ENCODE measurements at regions not wholly inside any gene's neighbourhood (a gene's known extent, or its start where the extent isn't known, plus 50 kb on each side); places are given as distances from the start of the nearest gene placed in this dataset.
A peak's percentile ranks its signal among the peaks of the same experiment; 100 is the strongest.
"Not testable (repeated sequence)": the region's sequence is repeated elsewhere in the genome, so short reads cannot be mapped to it uniquely, and the experiment has no call there.

DNA sequence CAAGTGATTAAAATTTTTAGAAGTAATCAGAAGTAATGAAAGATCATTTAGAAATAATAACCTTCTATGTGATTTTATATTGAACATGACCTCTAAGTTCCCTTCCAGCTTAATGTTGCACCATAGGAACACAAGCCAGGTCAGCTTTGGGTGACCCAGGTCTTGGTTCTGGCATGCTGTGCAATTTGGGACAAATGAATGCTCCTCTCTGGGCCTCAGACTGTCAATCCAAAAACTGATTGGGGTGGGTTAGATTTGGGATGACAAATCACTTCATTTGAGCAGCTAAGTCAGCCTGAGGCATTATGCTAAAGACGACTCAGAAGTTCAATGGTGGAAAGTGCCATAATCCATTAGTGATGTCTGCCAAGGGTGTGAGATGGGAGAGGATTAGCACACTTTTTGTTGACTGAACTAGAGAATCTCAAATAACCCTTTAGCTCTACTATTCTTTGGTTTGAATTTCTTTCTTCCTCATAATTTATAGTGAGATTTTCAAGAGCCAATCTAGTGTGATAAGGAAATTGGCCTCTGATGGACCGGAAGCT lies 60.7 kb upstream of the BOD1 start:
- in situ Hi-C loops (cut with MboI; ENCODE audit: low pct_unique_long_range_greater_than_20kb, low sequenced_read_pairs, unreplicated experiment): no loop called here
- TF ChIP-seq, protein P1, sequence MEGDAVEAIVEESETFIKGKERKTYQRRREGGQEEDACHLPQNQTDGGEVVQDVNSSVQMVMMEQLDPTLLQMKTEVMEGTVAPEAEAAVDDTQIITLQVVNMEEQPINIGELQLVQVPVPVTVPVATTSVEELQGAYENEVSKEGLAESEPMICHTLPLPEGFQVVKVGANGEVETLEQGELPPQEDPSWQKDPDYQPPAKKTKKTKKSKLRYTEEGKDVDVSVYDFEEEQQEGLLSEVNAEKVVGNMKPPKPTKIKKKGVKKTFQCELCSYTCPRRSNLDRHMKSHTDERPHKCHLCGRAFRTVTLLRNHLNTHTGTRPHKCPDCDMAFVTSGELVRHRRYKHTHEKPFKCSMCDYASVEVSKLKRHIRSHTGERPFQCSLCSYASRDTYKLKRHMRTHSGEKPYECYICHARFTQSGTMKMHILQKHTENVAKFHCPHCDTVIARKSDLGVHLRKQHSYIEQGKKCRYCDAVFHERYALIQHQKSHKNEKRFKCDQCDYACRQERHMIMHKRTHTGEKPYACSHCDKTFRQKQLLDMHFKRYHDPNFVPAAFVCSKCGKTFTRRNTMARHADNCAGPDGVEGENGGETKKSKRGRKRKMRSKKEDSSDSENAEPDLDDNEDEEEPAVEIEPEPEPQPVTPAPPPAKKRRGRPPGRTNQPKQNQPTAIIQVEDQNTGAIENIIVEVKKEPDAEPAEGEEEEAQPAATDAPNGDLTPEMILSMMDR (IDR thresholded peaks at IDR 0.05; ENCODE audit: extremely low read depth, insufficient read depth, missing control alignments): no peak

DNA sequence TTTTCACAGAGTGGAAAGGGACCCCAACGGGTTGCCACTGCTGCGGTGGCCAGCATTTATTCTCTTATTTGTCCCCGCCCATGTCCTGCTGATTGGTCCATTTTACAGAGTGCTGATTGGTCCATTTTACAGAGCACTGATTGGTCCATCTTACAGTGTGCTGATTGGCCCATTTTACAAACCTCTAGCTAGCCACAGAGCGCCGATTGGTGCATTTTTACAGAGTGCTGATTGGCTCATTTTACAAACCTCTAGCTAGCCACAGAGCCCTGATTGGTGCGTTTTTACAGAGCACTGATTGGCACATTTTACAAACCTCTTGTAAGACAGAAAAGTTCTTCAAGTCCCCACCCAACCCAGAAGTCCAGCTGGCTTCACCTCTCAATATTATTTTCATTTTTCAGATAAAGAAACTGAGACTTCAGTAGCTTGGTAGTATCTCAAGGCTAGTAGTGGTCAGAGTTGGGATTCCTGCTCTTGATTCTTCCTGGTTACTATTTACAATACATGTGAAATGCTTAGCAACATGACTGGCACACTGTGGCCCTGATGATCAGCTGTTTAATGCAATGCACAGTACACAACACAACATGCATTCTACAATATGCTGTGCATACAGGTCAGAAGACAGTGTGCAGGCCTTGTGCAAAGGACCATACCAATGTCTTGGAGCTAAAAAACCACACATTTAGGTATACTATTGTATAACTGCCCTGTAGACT lies 63.6 kb upstream of the BOD1 start:
- DNase-seq (ENCODE audit: low spot score): no peak
- in situ Hi-C loops (cut with MboI; ENCODE audit: low pct_unique_long_range_greater_than_20kb, low sequenced_read_pairs, unreplicated experiment): no loop called here
- TF ChIP-seq, protein P1 (IDR thresholded peaks at IDR 0.05; ENCODE audit: extremely low read depth, insufficient read depth, missing control alignments): no peak

More for the DNA sequence above, 60.7 kb upstream of the BOD1 start:
- DNase-seq (ENCODE audit: low spot score): no peak

DNA sequence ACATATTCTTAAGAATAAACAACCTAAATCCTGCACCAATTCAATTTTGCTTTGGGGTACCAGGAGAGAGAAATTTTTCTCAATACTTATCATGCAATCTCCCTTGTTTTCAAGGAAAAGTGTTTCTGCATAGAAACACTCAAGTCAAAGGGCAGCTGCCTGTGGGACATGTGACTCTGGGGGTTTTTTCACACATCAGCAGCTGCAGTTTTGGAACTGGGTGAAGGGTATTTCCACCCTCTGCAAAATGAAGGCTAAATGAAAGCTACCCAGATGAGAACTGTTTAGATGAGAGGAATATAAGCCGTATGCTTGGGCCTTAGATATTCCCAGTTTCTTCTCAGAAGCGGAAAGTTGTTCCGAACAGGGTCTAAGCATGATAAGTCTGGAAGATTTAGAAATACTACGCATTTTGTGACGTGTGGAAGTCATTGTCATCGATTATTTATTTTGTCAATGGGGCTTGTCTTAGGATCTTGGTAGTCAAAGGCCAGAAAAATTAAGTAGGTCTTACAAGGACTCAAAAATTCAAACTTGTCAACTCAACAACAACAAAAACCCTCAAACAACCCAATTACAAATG lies 64.3 kb upstream of the BOD1 start:
- peak; percentile 65 for DNase-seq (ENCODE audit: low spot score)
- in situ Hi-C loops (cut with MboI; ENCODE audit: low pct_unique_long_range_greater_than_20kb, low sequenced_read_pairs, unreplicated experiment): no loop called here
- TF ChIP-seq, protein P1 (IDR thresholded peaks at IDR 0.05; ENCODE audit: extremely low read depth, insufficient read depth, missing control alignments): no peak

DNA sequence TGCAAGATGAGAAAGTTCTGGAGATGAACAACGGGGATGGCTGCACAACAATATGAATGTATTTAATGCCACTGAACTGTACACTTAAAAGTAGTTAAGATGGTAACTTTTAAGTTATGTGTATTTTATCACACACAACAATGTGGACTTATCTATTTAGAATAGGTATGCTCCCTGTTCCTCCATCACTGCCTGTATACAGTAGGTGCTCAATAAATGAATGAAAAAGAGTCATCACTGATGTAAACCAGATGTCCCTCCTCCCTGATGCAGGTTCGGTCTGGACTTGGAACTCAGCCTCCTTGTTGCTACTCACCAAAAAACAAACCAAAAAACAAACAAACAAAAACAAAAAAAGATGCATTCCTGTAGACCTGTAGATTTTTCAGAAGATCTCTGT lies 65.9 kb upstream of the BOD1 start:
- no peak for DNase-seq (ENCODE audit: low spot score)
- TF ChIP-seq, protein P1 (IDR thresholded peaks at IDR 0.05; ENCODE audit: extremely low read depth, insufficient read depth, missing control alignments): no peak
- in situ Hi-C loops (cut with MboI; ENCODE audit: low pct_unique_long_range_greater_than_20kb, low sequenced_read_pairs, unreplicated experiment): no loop called here

DNA sequence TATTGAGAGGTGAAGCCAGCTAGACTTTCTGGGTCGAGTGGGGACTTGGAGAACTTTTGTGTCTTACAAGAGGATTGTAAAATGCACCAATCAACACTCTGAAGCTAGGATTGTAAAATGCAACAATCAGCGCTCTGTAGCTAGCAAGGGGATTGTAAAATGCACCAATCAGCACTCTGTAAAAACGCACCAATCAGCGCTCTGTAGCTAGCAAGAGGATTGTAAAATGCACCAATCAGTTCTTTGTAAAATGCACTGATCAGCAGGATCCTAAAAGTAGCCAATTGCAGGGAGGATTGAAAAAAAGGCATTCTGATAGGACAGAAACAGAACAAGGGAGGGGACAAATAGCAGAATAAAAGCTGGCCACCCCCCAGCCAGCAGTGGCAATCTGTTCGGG lies 68.1 kb upstream of the BOD1 start:
- in situ Hi-C loops (cut with MboI; ENCODE audit: low pct_unique_long_range_greater_than_20kb, low sequenced_read_pairs, unreplicated experiment); DNase-seq (ENCODE audit: low spot score): not testable (repeated sequence)

DNA sequence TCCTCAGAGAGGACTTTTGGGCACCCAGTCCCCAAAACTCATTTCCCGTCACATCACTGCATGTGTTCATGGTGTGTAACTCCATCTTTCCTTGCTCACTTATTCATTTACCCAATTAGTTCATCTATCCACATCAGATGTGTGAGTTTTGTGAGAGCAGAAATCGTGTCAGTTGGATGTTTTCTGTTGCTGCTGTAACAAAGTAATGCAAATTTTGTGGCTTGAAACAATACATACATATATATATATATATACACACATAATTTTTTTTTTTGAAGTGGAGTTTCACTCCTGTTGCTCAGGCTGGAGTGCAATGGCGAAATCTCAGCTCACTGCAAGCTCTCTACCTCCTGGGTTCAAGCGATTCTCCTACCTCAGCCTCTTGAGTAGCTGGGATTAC lies 70.5 kb upstream of the BOD1 start:
- no peak for DNase-seq (ENCODE audit: low spot score)
- TF ChIP-seq, protein P1 (IDR thresholded peaks at IDR 0.05; ENCODE audit: extremely low read depth, insufficient read depth, missing control alignments): no peak
- in situ Hi-C loops (cut with MboI; ENCODE audit: low pct_unique_long_range_greater_than_20kb, low sequenced_read_pairs, unreplicated experiment): no loop called here

DNA sequence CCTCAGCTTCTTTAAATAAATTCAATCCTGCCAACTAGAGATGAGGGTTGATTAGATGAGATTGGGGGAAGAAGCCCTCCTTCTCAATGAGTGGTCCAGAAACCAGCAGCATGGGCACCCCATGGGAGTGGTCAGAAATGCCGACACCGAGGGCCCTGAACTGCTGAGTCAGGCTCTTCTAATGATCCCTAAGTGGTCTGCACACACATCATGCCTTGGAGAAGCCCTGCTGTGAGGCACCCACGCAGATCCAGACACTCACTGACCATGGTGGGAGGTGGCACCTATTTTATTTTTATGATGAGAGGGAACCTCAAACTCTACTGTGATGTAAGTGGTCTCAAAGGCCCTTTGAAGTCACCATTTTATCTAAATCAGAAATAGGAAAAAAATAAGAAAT lies 72.3 kb upstream of the BOD1 start:
- in situ Hi-C loops (cut with MboI; ENCODE audit: low pct_unique_long_range_greater_than_20kb, low sequenced_read_pairs, unreplicated experiment): no loop called here
- DNase-seq (ENCODE audit: low spot score): no peak
- TF ChIP-seq, protein P1 (IDR thresholded peaks at IDR 0.05; ENCODE audit: extremely low read depth, insufficient read depth, missing control alignments): no peak
